ENCODE measurements at regions not wholly inside any gene's neighbourhood (a gene's known extent, or its start where the extent isn't known, plus 50 kb on each side); places are given as distances from the start of the nearest gene placed in this dataset.
A peak's percentile ranks its signal among the peaks of the same experiment; 100 is the strongest.
"Not testable (repeated sequence)": the region's sequence is repeated elsewhere in the genome, so short reads cannot be mapped to it uniquely, and the experiment has no call there.

GRCh38 chr18:29373000-29373399 lies 1196.1 kb upstream of the CDH2 start:
- ChIA-PET POLR2A (no interaction called here), CTCF (no interaction called here)
- Histone ChIP-seq H3K9me3 (ENCODE audit: control insufficient read depth, insufficient read depth, low read depth, low read length) (no peaks in the 10 kb centered on the region), H3K36me3 (ENCODE audit: control insufficient read depth in 2 of 2, insufficient read depth in 1 of 2, low read length in 2 of 2) (no peaks in the 10 kb centered on the region), H3K27ac (ENCODE audit: extremely low read depth, low read depth, low read length) (no peak overlapping the region), H3K4me3 (ENCODE audit: low read depth, low read length) (no peak overlapping the region), H3K4me1 (ENCODE audit: control insufficient read depth, insufficient read depth, low read length) (no peaks in the 10 kb centered on the region)
- TF ChIP-seq SETDB1 (IDR thresholded peaks at IDR 0.05; ENCODE audit: insufficient read length, low read length) (peak; percentile 85), ZNF23 (tag by site-specific recombination; IDR thresholded peaks at IDR 0.05; ENCODE audit: borderline replicate concordance) (no peak)

GRCh38 chr18:29361843-29362242 lies 1184.9 kb upstream of the CDH2 start:
- TF ChIP-seq ZNF624 (tag by site-specific recombination; IDR thresholded peaks at IDR 0.05) = no peak
- TF ChIP-seq GLIS2 (tag by site-specific recombination; IDR thresholded peaks at IDR 0.05) = peak; percentile 21; the same call in 1 of the 2 replicates
- POLR2A ChIA-PET = no interaction called here
- Histone ChIP-seq H3K4me3 (ENCODE audit: low read depth, low read length) (no peak overlapping the region), H3K36me3 (ENCODE audit: control insufficient read depth in 2 of 2, insufficient read depth in 1 of 2, low read length in 2 of 2) (no peaks in the 10 kb centered on the region), H3K9me3 (ENCODE audit: control insufficient read depth, insufficient read depth, low read depth, low read length) (no peaks in the 10 kb centered on the region), H3K27ac (ENCODE audit: extremely low read depth, low read depth, low read length) (no peak overlapping the region), H3K4me1 (ENCODE audit: control insufficient read depth, insufficient read depth, low read length) (no peaks in the 10 kb centered on the region)
- CTCF ChIA-PET = no interaction called here

GRCh38 chr18:29360659-29361058 lies 1183.7 kb upstream of the CDH2 start:
- H3K36me3 ChIP-seq (ENCODE audit: control insufficient read depth in 2 of 2, insufficient read depth in 1 of 2, low read length in 2 of 2); CTCF ChIA-PET; H3K9me3 ChIP-seq (ENCODE audit: control insufficient read depth, insufficient read depth, low read depth, low read length); H3K4me3 ChIP-seq (ENCODE audit: low read depth, low read length); POLR2A ChIA-PET; H3K27ac ChIP-seq (ENCODE audit: extremely low read depth, low read depth, low read length); H3K4me1 ChIP-seq (ENCODE audit: control insufficient read depth, insufficient read depth, low read length): not testable (repeated sequence)

GRCh38 chr18:29359222-29359621 lies 1182.3 kb upstream of the CDH2 start:
- H3K27ac ChIP-seq (ENCODE audit: extremely low read depth, low read depth, low read length); H3K9me3 ChIP-seq (ENCODE audit: control insufficient read depth, insufficient read depth, low read depth, low read length); H3K36me3 ChIP-seq (ENCODE audit: control insufficient read depth in 2 of 2, insufficient read depth in 1 of 2, low read length in 2 of 2); H3K4me3 ChIP-seq (ENCODE audit: low read depth, low read length); CTCF ChIA-PET; H3K4me1 ChIP-seq (ENCODE audit: control insufficient read depth, insufficient read depth, low read length); POLR2A ChIA-PET: not testable (repeated sequence)

GRCh38 chr18:29351171-29351570 lies 1174.2 kb upstream of the CDH2 start:
- no peak overlapping the region for H3K4me3 ChIP-seq (ENCODE audit: low read depth, low read length)
- H3K4me1 ChIP-seq (ENCODE audit: control insufficient read depth, insufficient read depth, low read length) = no peaks in the 10 kb centered on the region
- ChIA-PET CTCF (no interaction called here), POLR2A (no interaction called here)
- H3K9me3 ChIP-seq (ENCODE audit: control insufficient read depth, insufficient read depth, low read depth, low read length) = no peaks in the 10 kb centered on the region; the same call in 1 of the 2 replicates
- TF ChIP-seq GLIS2 (tag by site-specific recombination; IDR thresholded peaks at IDR 0.05) (no peak), ZNF521 (tag by site-specific recombination; IDR thresholded peaks at IDR 0.05) (no peak), SALL2 (tag by site-specific recombination; IDR thresholded peaks at IDR 0.05; ENCODE audit: borderline replicate concordance) (no peak), KLF7 (tag by site-specific recombination; IDR thresholded peaks at IDR 0.05; ENCODE audit: borderline replicate concordance) (no peak), ZNF639 (tag by site-specific recombination; IDR thresholded peaks at IDR 0.05) (no peak), ZNF561 (tag by site-specific recombination; IDR thresholded peaks at IDR 0.05; ENCODE audit: borderline replicate concordance) (no peak), ZNF398 (tag by site-specific recombination; IDR thresholded peaks at IDR 0.05) (no peak), ZBTB6 (tag by site-specific recombination; IDR thresholded peaks at IDR 0.05) (no peak), ZIC2 (tag by site-specific recombination; IDR thresholded peaks at IDR 0.05) (no peak), KLF8 (tag by site-specific recombination; IDR thresholded peaks at IDR 0.05) (no peak), ZNF692 (tag by site-specific recombination; IDR thresholded peaks at IDR 0.05) (no peak), CTCF (tag by site-specific recombination; IDR thresholded peaks at IDR 0.05) (no peak), ZNF366 (tag by site-specific recombination; conservative IDR thresholded peaks at IDR 0.05) (no peak), SP3 (tag by site-specific recombination; IDR thresholded peaks at IDR 0.05) (no peak), ZNF558 (tag by site-specific recombination; IDR thresholded peaks at IDR 0.05) (no peak)
- no peaks in the 10 kb centered on the region for H3K36me3 ChIP-seq (ENCODE audit: control insufficient read depth in 2 of 2, insufficient read depth in 1 of 2, low read length in 2 of 2)
- no peak overlapping the region for H3K27ac ChIP-seq (ENCODE audit: extremely low read depth, low read depth, low read length)
